K562 (cell line): ENCODE measurements at regions not wholly inside any gene's neighbourhood (a gene's known extent, or its start where the extent isn't known, plus 50 kb on each side); places are given as distances from the start of the nearest gene placed in this dataset.
A peak's percentile ranks its signal among the peaks of the same experiment; 100 is the strongest.

Experiments
- CBX8 ChIP-seq: fragments of 200-600 bp; sonication (generic); IDR thresholded peaks from 2 replicates; pipeline ENCODE4 v1.6.1; 2012; ENCODE audit warnings: borderline replicate concordance, mixed run types, low read depth, mild to moderate bottlenecking, moderate library complexity, mixed read lengths, low read length, control low read depth, inconsistent platforms; ENCODE audit not compliant: poor library complexity, severe bottlenecking; ENCODE audit errors: extremely low read depth
- CREB1 ChIP-seq, 2 experiments: sonication (generic) in 1 of 2; formaldehyde crosslinking in 1 of 2; IDR thresholded peaks; 2 replicates each; pipeline versions ENCODE4 v1.6.1 to v1.8.0; 2012 to 2022; ENCODE audit warnings: inconsistent platforms in 1 of 2, mild to moderate bottlenecking in 1 of 2, missing genetic modification reagents in 1 of 2, moderate library complexity in 1 of 2
- ETV1 ChIP-seq: fragments of 450-650 bp; conservative IDR thresholded peaks from 2 replicates; pipeline ENCODE4 v1.6.1; 2016; ENCODE audit warnings: missing genetic modification characterization, control low read depth, low read depth, missing compliant biosample characterization
- EZH2 ChIP-seq: IDR thresholded peaks from 2 replicates; pipeline ENCODE4 v1.6.1; 2012; ENCODE audit warnings: low read depth, mild to moderate bottlenecking, inconsistent platforms, low read length, borderline replicate concordance
- FOXM1 ChIP-seq, 2 experiments: fragments of 450-650 bp in 1 of 2; sonication (generic) in 1 of 2; formaldehyde crosslinking in 1 of 2; IDR thresholded peaks; 2 replicates each; pipeline versions ENCODE4 v1.6.1 to v1.9.0; 2017 to 2022; ENCODE audit warnings: low read depth in 2 of 2, mild to moderate bottlenecking in 2 of 2, missing genetic modification reagents in 1 of 2, moderate library complexity in 1 of 2
- HIVEP1 ChIP-seq: fragments of 250-450 bp; sonication (Bioruptor Pico); IDR thresholded peaks from 2 replicates; pipeline ENCODE4 v1.4.0; 2020; ENCODE audit warnings: mild to moderate bottlenecking
- KAT2B ChIP-seq: IDR thresholded peaks from one replicate; pipeline ENCODE4 v1.6.1; 2012; ENCODE audit warnings: low read depth, mild to moderate bottlenecking, control low read depth, inconsistent platforms, low read length, moderate library complexity
- LARP7 ChIP-seq: fragments of 450-650 bp; IDR thresholded peaks from 2 replicates; pipeline ENCODE4 v1.6.1; 2016
- POLR2AphosphoS5 ChIP-seq: IDR thresholded peaks from 2 replicates; pipeline ENCODE4 v1.6.1; 2011; ENCODE audit warnings: mild to moderate bottlenecking, low read depth, low read length, moderate library complexity; ENCODE audit not compliant: control insufficient read depth, insufficient read depth
- RBM14 ChIP-seq: fragments of 200-400 bp; formaldehyde crosslinking; IDR thresholded peaks from 2 replicates; pipeline ENCODE4 v1.6.1; 2018; ENCODE audit warnings: low read depth, mild to moderate bottlenecking, low read length, moderate library complexity, borderline replicate concordance; ENCODE audit not compliant: insufficient read depth
- SRSF1 ChIP-seq: fragments of 200-400 bp; formaldehyde crosslinking; IDR thresholded peaks from 2 replicates; pipeline ENCODE4 v1.6.1; 2017; ENCODE audit warnings: mild to moderate bottlenecking, low read depth, low read length, moderate library complexity
- TAF1 ChIP-seq: IDR thresholded peaks from 2 replicates; pipeline ENCODE4 v1.6.1; 2011; ENCODE audit warnings: mild to moderate bottlenecking, low read length, moderate library complexity; ENCODE audit not compliant: insufficient read depth, control insufficient read depth, severe bottlenecking; ENCODE audit errors: extremely low read depth
- TARDBP ChIP-seq: fragments of 450-650 bp; IDR thresholded peaks from 2 replicates; pipeline ENCODE4 v1.6.1; 2016
- XRCC3 ChIP-seq: fragments of 450-650 bp; IDR thresholded peaks from 2 replicates; pipeline ENCODE4 v1.6.1; 2017; ENCODE audit warnings: mild to moderate bottlenecking, moderate library complexity
- ZC3H11A ChIP-seq: IDR thresholded peaks from 2 replicates; pipeline ENCODE4 v1.6.1; 2012; ENCODE audit warnings: low read depth, low read length, improper control_type of control experiment
- ZFPM2 ChIP-seq: fragments of 250-450 bp; sonication (Bioruptor Pico); IDR thresholded peaks from 2 replicates; pipeline ENCODE4 v1.5.1; 2022; ENCODE audit warnings: mild to moderate bottlenecking
- ZNF436 ChIP-seq: fragments of 250-450, 450-650 bp; sonication (Bioruptor Pico); formaldehyde crosslinking; IDR thresholded peaks from 2 replicates; pipeline ENCODE4 v1.7.0; 2020; ENCODE audit warnings: mild to moderate bottlenecking
- ZNF695 ChIP-seq: fragments of 450-650 bp; formaldehyde crosslinking; IDR thresholded peaks from 2 replicates; pipeline ENCODE4 v1.4.0; 2020; ENCODE audit warnings: mild to moderate bottlenecking, moderate library complexity
- TF ChIP-seq, protein P1 (sequence below): IDR thresholded peaks from 3 replicates; pipeline ENCODE4 v1.6.1; 2011; ENCODE audit warnings: borderline replicate concordance, mild to moderate bottlenecking; ENCODE audit not compliant: insufficient read length, insufficient read depth
- TF ChIP-seq, protein P2 (sequence below): fragments of 250-450 bp; sonication (Bioruptor Pico); IDR thresholded peaks from 2 replicates; pipeline ENCODE4 v1.8.0; 2022; ENCODE audit warnings: moderate library complexity, mild to moderate bottlenecking, inconsistent platforms
- TF ChIP-seq, protein P3 (sequence below): fragments of 450-650 bp; formaldehyde crosslinking; IDR thresholded peaks from 2 replicates; pipeline ENCODE4 v1.4.0; 2020; ENCODE audit warnings: mild to moderate bottlenecking, mixed read lengths

DNA sequence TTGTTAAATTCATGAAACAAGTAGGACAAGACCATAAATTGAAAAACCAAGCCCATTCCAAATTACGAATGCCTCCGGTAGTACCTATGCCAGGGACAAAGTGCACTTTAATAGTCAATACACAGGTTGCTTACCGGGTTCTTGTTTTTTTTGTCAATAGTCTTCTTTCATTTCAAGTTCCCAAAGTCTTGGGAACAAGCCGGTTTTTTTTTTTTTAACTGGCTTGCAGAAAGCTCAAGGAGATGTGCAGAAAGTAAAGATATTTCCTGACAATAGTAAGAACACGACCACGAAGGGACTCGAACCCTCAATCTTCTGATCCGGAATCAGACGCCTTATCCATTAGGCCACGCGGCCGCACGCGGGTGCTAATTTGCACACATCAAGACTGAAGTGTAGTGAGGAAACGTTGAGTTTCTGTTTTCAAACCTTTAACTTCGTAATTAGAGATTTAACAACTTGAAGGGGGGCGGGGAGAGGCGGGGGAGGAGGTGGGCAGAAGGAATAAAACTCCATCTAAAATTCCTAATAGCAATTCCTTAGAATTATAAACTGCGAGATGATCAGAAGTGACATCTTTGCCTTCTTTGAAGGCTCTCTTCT lies 181.0 kb downstream of the TRIM27 start (continued):
- TF ChIP-seq KAT2B: no peak
- no peak for TF ChIP-seq POLR2AphosphoS5
- TF ChIP-seq EZH2: no peak
- TF ChIP-seq HIVEP1 (CRISPR knock-in tag): no peak
- TF ChIP-seq ZFPM2 (CRISPR knock-in tag): no peak
- TF ChIP-seq FOXM1 (IDR thresholded peaks at IDR 0.05; ENCODE audit: low read depth): peak; percentile 16; the same call in 1 of the 2 replicates
- TF ChIP-seq FOXM1 (CRISPR knock-in tag; IDR thresholded peaks at IDR 0.05; ENCODE audit: low read depth): no peak
- TF ChIP-seq TARDBP: no peak
- TF ChIP-seq, protein P1, sequence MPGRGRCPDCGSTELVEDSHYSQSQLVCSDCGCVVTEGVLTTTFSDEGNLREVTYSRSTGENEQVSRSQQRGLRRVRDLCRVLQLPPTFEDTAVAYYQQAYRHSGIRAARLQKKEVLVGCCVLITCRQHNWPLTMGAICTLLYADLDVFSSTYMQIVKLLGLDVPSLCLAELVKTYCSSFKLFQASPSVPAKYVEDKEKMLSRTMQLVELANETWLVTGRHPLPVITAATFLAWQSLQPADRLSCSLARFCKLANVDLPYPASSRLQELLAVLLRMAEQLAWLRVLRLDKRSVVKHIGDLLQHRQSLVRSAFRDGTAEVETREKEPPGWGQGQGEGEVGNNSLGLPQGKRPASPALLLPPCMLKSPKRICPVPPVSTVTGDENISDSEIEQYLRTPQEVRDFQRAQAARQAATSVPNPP: no peak
- no peak for TF ChIP-seq TAF1
- no peak for TF ChIP-seq ZNF436 (CRISPR knock-in tag)
- TF ChIP-seq CREB1 (IDR thresholded peaks at IDR 0.05): no peak; the same call in 1 of the 2 replicates
- no peak for TF ChIP-seq CREB1 (CRISPR knock-in tag; IDR thresholded peaks at IDR 0.05)
- no peak for TF ChIP-seq ETV1
- TF ChIP-seq SRSF1: no peak
- no peak for TF ChIP-seq ZNF695 (CRISPR knock-in tag)
- no peak for TF ChIP-seq ZC3H11A
- TF ChIP-seq, protein P2, sequence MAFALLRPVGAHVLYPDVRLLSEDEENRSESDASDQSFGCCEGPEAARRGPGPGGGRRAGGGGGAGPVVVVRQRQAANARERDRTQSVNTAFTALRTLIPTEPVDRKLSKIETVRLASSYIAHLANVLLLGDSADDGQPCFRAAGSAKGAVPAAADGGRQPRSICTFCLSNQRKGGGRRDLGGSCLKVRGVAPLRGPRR (CRISPR knock-in tag): no peak
- no peak for TF ChIP-seq XRCC3
- no peak for TF ChIP-seq LARP7
- no peak for TF ChIP-seq RBM14
- no peak for TF ChIP-seq CBX8
- TF ChIP-seq, protein P3, sequence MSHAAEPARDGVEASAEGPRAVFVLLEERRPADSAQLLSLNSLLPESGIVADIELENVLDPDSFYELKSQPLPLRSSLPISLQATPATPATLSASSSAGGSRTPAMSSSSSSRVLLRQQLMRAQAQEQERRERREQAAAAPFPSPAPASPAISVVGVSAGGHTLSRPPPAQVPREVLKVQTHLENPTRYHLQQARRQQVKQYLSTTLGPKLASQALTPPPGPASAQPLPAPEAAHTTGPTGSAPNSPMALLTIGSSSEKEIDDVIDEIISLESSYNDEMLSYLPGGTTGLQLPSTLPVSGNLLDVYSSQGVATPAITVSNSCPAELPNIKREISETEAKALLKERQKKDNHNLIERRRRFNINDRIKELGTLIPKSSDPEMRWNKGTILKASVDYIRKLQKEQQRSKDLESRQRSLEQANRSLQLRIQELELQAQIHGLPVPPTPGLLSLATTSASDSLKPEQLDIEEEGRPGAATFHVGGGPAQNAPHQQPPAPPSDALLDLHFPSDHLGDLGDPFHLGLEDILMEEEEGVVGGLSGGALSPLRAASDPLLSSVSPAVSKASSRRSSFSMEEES (CRISPR knock-in tag): no peak
